T-helper 17 cell (primary cell): ENCODE measurements at regions not wholly inside any gene's neighbourhood (a gene's known extent, or its start where the extent isn't known, plus 50 kb on each side); places are given as distances from the start of the nearest gene placed in this dataset.

Experiments
- ATAC-seq: fragments of 150-1000 bp; cut with Tn5 transposase; 2 replicates; pipeline ENCODE4 v1.10.0; 2021; ENCODE audit warnings: mild to moderate bottlenecking, moderate library complexity
- DNase-seq, 3 donors: peaks; one replicate each; pipeline versions ENCODE4 v3.0.0 to v3.0.0-alpha.2; 2020 to 2021
- H3K9me3 ChIP-seq: one replicate; pipeline ENCODE4 v1.7.0; 2013; ENCODE audit warnings: low read length, mild to moderate bottlenecking; ENCODE audit not compliant: control insufficient read depth, poor library complexity, severe bottlenecking
- H3K27ac Mint-ChIP-seq: one replicate; pipeline ENCODE4 v1.8.0; 2022; ENCODE audit warnings: mild to moderate bottlenecking, moderate library complexity, mixed read lengths
- H3K27me3 Mint-ChIP-seq: one replicate; pipeline ENCODE4 v1.8.0; 2022; ENCODE audit warnings: mixed read lengths
- H3K36me3 Mint-ChIP-seq: one replicate; pipeline ENCODE4 v1.8.0; 2022; ENCODE audit warnings: low read depth, mixed read lengths
- H3K4me1 Mint-ChIP-seq: one replicate; pipeline ENCODE4 v1.8.0; 2022; ENCODE audit warnings: mild to moderate bottlenecking, mixed read lengths
- H3K4me3 Mint-ChIP-seq: one replicate; pipeline ENCODE4 v1.8.0; 2022; ENCODE audit warnings: mild to moderate bottlenecking, moderate library complexity, mixed read lengths

DNA sequence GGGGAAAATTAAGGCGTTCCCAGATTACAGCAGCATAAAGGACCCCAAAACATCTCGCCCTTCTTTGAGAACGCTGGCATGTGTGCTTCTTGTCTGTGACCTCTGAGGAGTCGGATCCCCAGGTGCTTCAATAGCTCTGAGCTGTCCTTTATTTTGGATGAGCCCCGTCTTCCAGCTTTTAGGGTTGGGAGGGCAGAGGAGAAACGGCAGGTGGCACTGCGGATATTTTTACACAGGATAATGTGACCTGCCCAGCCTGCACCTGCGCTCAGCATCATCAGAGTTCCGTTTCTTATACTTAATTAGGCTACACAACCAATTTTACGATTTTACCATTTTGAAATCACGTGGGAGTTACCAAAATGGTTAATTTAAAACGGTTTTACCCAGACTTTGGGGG is 147.7 kb upstream of the RPS6KA2 start:
- Mint-ChIP-seq H3K4me3 (no peak overlapping the region), H3K36me3 (no peaks in the 10 kb centered on the region), H3K27me3 (peaks cover 7% of the 10 kb centered on the region), H3K27ac (no peak overlapping the region), H3K4me1 (peaks cover 3% of the 10 kb centered on the region)
- ATAC-seq (no peak), DNase-seq (no peak)
- H3K9me3 ChIP-seq = no peaks in the 10 kb centered on the region

GRCh38 chr6:166774292-166774691 is 147.2 kb upstream of the RPS6KA2 start:
- H3K27ac Mint-ChIP-seq = no peak overlapping the region
- ATAC-seq (no peak), DNase-seq (no peak)
- H3K36me3 Mint-ChIP-seq = no peaks in the 10 kb centered on the region
- no peaks in the 10 kb centered on the region for H3K9me3 ChIP-seq
- H3K27me3 Mint-ChIP-seq = peaks cover 7% of the 10 kb centered on the region
- peaks cover 3% of the 10 kb centered on the region for H3K4me1 Mint-ChIP-seq
- H3K4me3 Mint-ChIP-seq = no peak overlapping the region

- no peak for DNase-seq
- ATAC-seq = no peak
- H3K9me3 ChIP-seq = no peaks in the 10 kb centered on the region
- H3K27me3 Mint-ChIP-seq = peaks cover 7% of the 10 kb centered on the region
- no peak overlapping the region for H3K27ac Mint-ChIP-seq
- H3K4me3 Mint-ChIP-seq = no peak overlapping the region
- no peaks in the 10 kb centered on the region for H3K36me3 Mint-ChIP-seq
- peaks cover 3% of the 10 kb centered on the region for H3K4me1 Mint-ChIP-seq
Measured at GRCh38 chr6:166772518-166772917, 145.5 kb upstream of the RPS6KA2 start.

GRCh38 chr6:166771701-166772100 is 144.7 kb upstream of the RPS6KA2 start:
- H3K9me3 ChIP-seq = no peaks in the 10 kb centered on the region
- ATAC-seq = no peak
- H3K4me3 Mint-ChIP-seq = no peak overlapping the region

GRCh38 chr6:166770216-166771116 is 143.4 kb upstream of the RPS6KA2 start:
- Mint-ChIP-seq H3K27ac (no peak overlapping the region), H3K4me1 (peaks cover under 1% of the 10 kb centered on the region), H3K36me3 (peaks cover under 1% of the 10 kb centered on the region), H3K4me3 (no peak overlapping the region), H3K27me3 (peaks cover 7% of the 10 kb centered on the region)
- H3K9me3 ChIP-seq = no peaks in the 10 kb centered on the region
- ATAC-seq (no peak), DNase-seq (no peak)

More at GRCh38 chr6:166771701-166772100, 144.7 kb upstream of the RPS6KA2 start:
- H3K4me1 Mint-ChIP-seq = peaks cover 3% of the 10 kb centered on the region
- H3K27me3 Mint-ChIP-seq = peaks cover 7% of the 10 kb centered on the region
- H3K27ac Mint-ChIP-seq = no peak overlapping the region
- DNase-seq = no peak
- no peaks in the 10 kb centered on the region for H3K36me3 Mint-ChIP-seq

GRCh38 chr6:166769648-166770047 is 142.6 kb upstream of the RPS6KA2 start:
- DNase-seq (no peak), ATAC-seq (no peak)
- H3K27me3 Mint-ChIP-seq = peaks cover 7% of the 10 kb centered on the region
- no peak overlapping the region for H3K4me3 Mint-ChIP-seq
- peaks cover 2% of the 10 kb centered on the region for H3K36me3 Mint-ChIP-seq
- H3K27ac Mint-ChIP-seq = no peak overlapping the region
- no peaks in the 10 kb centered on the region for H3K9me3 ChIP-seq
- H3K4me1 Mint-ChIP-seq = no peaks in the 10 kb centered on the region

DNA sequence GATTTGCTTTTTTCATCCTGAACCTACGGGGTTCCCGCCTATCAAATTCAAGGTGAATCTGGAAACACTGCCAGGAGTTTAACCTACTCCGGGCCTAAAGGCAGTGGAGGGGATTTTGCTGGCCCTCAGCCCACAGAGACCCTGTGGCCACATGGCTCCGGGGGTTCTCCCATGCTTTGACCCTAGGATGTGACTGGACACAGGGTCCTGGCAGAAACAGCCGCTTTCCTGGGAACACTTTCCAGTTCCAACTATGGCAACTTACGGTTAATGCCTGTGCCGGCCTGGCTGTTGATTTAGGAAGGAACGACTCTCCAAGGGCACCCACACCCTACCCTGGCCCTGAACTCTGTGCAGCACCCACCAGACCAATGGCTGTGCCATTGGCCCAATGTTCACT is 141.7 kb upstream of the RPS6KA2 start:
- Mint-ChIP-seq H3K4me1 (no peaks in the 10 kb centered on the region), H3K27me3 (peaks cover 6% of the 10 kb centered on the region), H3K27ac (no peak overlapping the region), H3K36me3 (peaks cover 2% of the 10 kb centered on the region), H3K4me3 (no peak overlapping the region)
- no peak for ATAC-seq
- no peak for DNase-seq
- H3K9me3 ChIP-seq = no peaks in the 10 kb centered on the region

DNA sequence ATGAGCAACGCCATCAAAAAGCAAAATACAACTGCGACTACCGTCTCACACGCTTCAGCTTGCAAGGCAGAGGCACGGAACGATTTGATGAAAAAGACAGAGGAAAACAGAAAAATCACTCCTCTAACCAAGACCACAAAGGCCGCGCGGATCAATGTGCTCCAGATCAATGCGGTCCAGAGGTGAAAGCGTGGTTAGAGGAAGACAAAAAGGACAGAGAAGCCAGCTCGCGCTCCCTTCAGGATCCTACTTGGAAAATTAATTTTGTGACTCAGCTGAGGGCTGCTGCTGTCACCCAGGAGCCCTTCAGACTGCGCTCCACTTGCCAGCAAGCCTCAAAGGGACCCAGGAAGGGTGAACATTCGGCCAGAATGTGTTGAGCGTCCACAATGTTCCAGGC is 140.2 kb upstream of the RPS6KA2 start:
- H3K27me3 Mint-ChIP-seq = no peaks in the 10 kb centered on the region
- H3K9me3 ChIP-seq = no peaks in the 10 kb centered on the region
- peak overlapping the region; percentile 24 for H3K27ac Mint-ChIP-seq
- no peak for ATAC-seq
- no peak for DNase-seq
- no peak overlapping the region for H3K4me3 Mint-ChIP-seq
- H3K4me1 Mint-ChIP-seq = peaks cover 1% of the 10 kb centered on the region
- peaks cover 2% of the 10 kb centered on the region for H3K36me3 Mint-ChIP-seq

GRCh38 chr6:166766769-166767168 is 139.7 kb upstream of the RPS6KA2 start:
- Mint-ChIP-seq H3K4me1 (peaks cover 3% of the 10 kb centered on the region), H3K36me3 (peaks cover 2% of the 10 kb centered on the region), H3K27me3 (no peaks in the 10 kb centered on the region), H3K27ac (no peak overlapping the region), H3K4me3 (no peak overlapping the region)
- H3K9me3 ChIP-seq = no peaks in the 10 kb centered on the region
- DNase-seq (no peak), ATAC-seq (no peak)

GRCh38 chr6:166765234-166765541 is 138.1 kb upstream of the RPS6KA2 start:
- peaks cover 2% of the 10 kb centered on the region for H3K36me3 Mint-ChIP-seq
- H3K4me3 Mint-ChIP-seq = no peak overlapping the region
- no peaks in the 10 kb centered on the region for H3K9me3 ChIP-seq
- no peaks in the 10 kb centered on the region for H3K27me3 Mint-ChIP-seq
- H3K4me1 Mint-ChIP-seq = peaks cover 12% of the 10 kb centered on the region
- ATAC-seq (no peak), DNase-seq (no peak)
- no peak overlapping the region for H3K27ac Mint-ChIP-seq

GRCh38 chr6:166764473-166765233 is 137.6 kb upstream of the RPS6KA2 start:
- Mint-ChIP-seq H3K4me3 (no peak overlapping the region), H3K27me3 (no peaks in the 10 kb centered on the region), H3K36me3 (peaks cover 2% of the 10 kb centered on the region), H3K4me1 (peaks cover 16% of the 10 kb centered on the region), H3K27ac (no peak overlapping the region)
- no peaks in the 10 kb centered on the region for H3K9me3 ChIP-seq
- ATAC-seq = no peak
- no peak for DNase-seq

GRCh38 chr6:166763606-166764472 is 136.8 kb upstream of the RPS6KA2 start:
- Mint-ChIP-seq H3K27me3 (no peaks in the 10 kb centered on the region), H3K4me3 (no peak overlapping the region), H3K36me3 (peaks cover 2% of the 10 kb centered on the region), H3K4me1 (peaks cover 21% of the 10 kb centered on the region), H3K27ac (no peak overlapping the region)
- H3K9me3 ChIP-seq = no peaks in the 10 kb centered on the region
- no peak for ATAC-seq
- DNase-seq = no peak

GRCh38 chr6:166761801-166762200 is 134.8 kb upstream of the RPS6KA2 start:
- Mint-ChIP-seq H3K27me3 (peaks cover 16% of the 10 kb centered on the region), H3K4me1 (peaks cover 34% of the 10 kb centered on the region), H3K4me3 (no peak overlapping the region), H3K36me3 (peaks cover 2% of the 10 kb centered on the region), H3K27ac (no peak overlapping the region)
- ATAC-seq (no peak), DNase-seq (no peak)
- H3K9me3 ChIP-seq = no peaks in the 10 kb centered on the region
